GM23338 (cell line): ENCODE measurements at regions not wholly inside any gene's neighbourhood (a gene's known extent, or its start where the extent isn't known, plus 50 kb on each side); places are given as distances from the start of the nearest gene placed in this dataset.

Experiments used
- ATAC-seq: fragments of 200-7000 bp; cut with Tn5 transposase; 3 replicates; pipeline ENCODE4 v1.9.1; 2020
- DNase-seq: peaks from one replicate; pipeline ENCODE4 v3.0.0-alpha.2; 2015; ENCODE audit warnings: low spot score
- H2AFZ ChIP-seq: fragments of 200-600 bp; sonication (generic); 2 replicates; pipeline ENCODE4 v1.8.0; 2016; ENCODE audit warnings: antibody characterized with exemption, mild to moderate bottlenecking, moderate library complexity
- H3F3A ChIP-seq: fragments of 200-600 bp; sonication (generic); replicated peaks from 2 replicates; pipeline ENCODE4 v1.8.0; 2017; ENCODE audit warnings: antibody characterized with exemption, mixed run types, low read depth
- H3K27ac ChIP-seq: fragments of 200-600 bp; sonication (generic); 2 replicates; pipeline ENCODE4 v1.6.1; 2016; ENCODE audit warnings: low read depth
- H3K27me3 ChIP-seq: fragments of 200-600 bp; sonication (generic); 2 replicates; pipeline ENCODE4 v1.8.0; 2016; ENCODE audit warnings: mild to moderate bottlenecking, mixed run types, moderate library complexity; ENCODE audit not compliant: insufficient read depth
- H3K36me3 ChIP-seq: fragments of 200-600 bp; sonication (generic); 2 replicates; pipeline ENCODE4 v1.8.0; 2016; ENCODE audit warnings: mild to moderate bottlenecking; ENCODE audit not compliant: insufficient read depth
- H3K4me1 ChIP-seq: fragments of 200-600 bp; sonication (generic); 2 replicates; pipeline ENCODE4 v1.8.0; 2016; ENCODE audit warnings: mild to moderate bottlenecking, moderate library complexity; ENCODE audit not compliant: insufficient read depth
- H3K4me2 ChIP-seq: fragments of 200-600 bp; sonication (generic); 2 replicates; pipeline ENCODE4 v1.7.1; 2017; ENCODE audit warnings: mixed run types
- H3K4me3 ChIP-seq: fragments of 200-600 bp; sonication (generic); 2 replicates; pipeline ENCODE4 v1.6.1; 2016; ENCODE audit warnings: mixed run types
- H3K79me2 ChIP-seq: fragments of 200-600 bp; sonication (generic); replicated peaks from 2 replicates; pipeline ENCODE4 v1.8.0; 2017; ENCODE audit warnings: mild to moderate bottlenecking; ENCODE audit not compliant: insufficient read depth
- H3K9me2 ChIP-seq: fragments of 200-600 bp; sonication (generic); 2 replicates; pipeline ENCODE4 v1.8.0; 2017; ENCODE audit not compliant: insufficient read depth
- H4K20me1 ChIP-seq: fragments of 200-600 bp; sonication (generic); replicated peaks from 2 replicates; pipeline ENCODE4 v1.8.0; 2017; ENCODE audit warnings: mild to moderate bottlenecking; ENCODE audit not compliant: insufficient read depth
- H3K27ac Mint-ChIP-seq: 2 replicates; pipeline ENCODE4 v1.8.0; 2020; ENCODE audit warnings: inconsistent platforms, mild to moderate bottlenecking, moderate library complexity, mixed read lengths
- H3K27me3 Mint-ChIP-seq: 3 replicates; pipeline ENCODE4 v1.8.0; 2022; ENCODE audit warnings: low read depth, mild to moderate bottlenecking, moderate library complexity, mixed read lengths, inconsistent platforms; ENCODE audit not compliant: insufficient read depth, poor library complexity
- H3K36me3 Mint-ChIP-seq: 3 replicates; pipeline ENCODE4 v1.8.0; 2021; ENCODE audit warnings: low read depth, mild to moderate bottlenecking, inconsistent platforms, moderate library complexity, mixed read lengths
- H3K4me1 Mint-ChIP-seq: 3 replicates; pipeline ENCODE4 v1.8.0; 2020; ENCODE audit warnings: mild to moderate bottlenecking, inconsistent platforms, mixed read lengths
- H3K4me3 Mint-ChIP-seq: 3 replicates; pipeline ENCODE4 v1.8.0; 2021; ENCODE audit warnings: moderate library complexity, mild to moderate bottlenecking, inconsistent platforms, mixed read lengths
- H3K9me3 Mint-ChIP-seq: 3 replicates; pipeline ENCODE4 v1.8.0; 2020; ENCODE audit warnings: moderate library complexity, mild to moderate bottlenecking, inconsistent platforms, mixed read lengths
- CREB1 ChIP-seq: fragments of 250-450 bp; sonication (Bioruptor Pico); IDR thresholded peaks from 2 replicates; pipeline ENCODE4 v1.5.0; 2020; ENCODE audit warnings: low read depth, mild to moderate bottlenecking, moderate library complexity
- ETS1 ChIP-seq: IDR thresholded peaks from 2 replicates; pipeline ENCODE4 v1.6.1; 2016; ENCODE audit warnings: antibody characterized with exemption
- NANOG ChIP-seq: IDR thresholded peaks from 2 replicates; pipeline ENCODE4 v1.6.1; 2016; ENCODE audit warnings: antibody characterized with exemption, borderline replicate concordance
- ZNF114 ChIP-seq: fragments of 250-450 bp; sonication (Bioruptor Pico); IDR thresholded peaks from 2 replicates; pipeline ENCODE4 v1.5.0; 2020; ENCODE audit warnings: mild to moderate bottlenecking, moderate library complexity
- ZNF462 ChIP-seq: fragments of 250-450 bp; sonication (Bioruptor Pico); IDR thresholded peaks from 2 replicates; pipeline ENCODE4 v1.5.0; 2020; ENCODE audit warnings: mild to moderate bottlenecking, moderate library complexity

- TF ChIP-seq ZNF462 (CRISPR knock-in tag) (no peak), ZNF114 (CRISPR knock-in tag) (no peak)
Measured at GRCh38 chr4:129994715-129995114, 898.8 kb downstream of the C4orf33 start (continued).

- no peaks in the 10 kb centered on the region for H3K27me3 Mint-ChIP-seq
- Histone ChIP-seq H2AFZ (no peak overlapping the region), H3K4me2 (no peak overlapping the region), H3K36me3 (no peaks in the 10 kb centered on the region), H3K4me3 (no peak overlapping the region), H3F3A (no peaks in the 10 kb centered on the region), H3K27me3 (no peaks in the 10 kb centered on the region), H4K20me1 (no peaks in the 10 kb centered on the region), H3K9me2 (no peaks in the 10 kb centered on the region), H3K4me1 (no peaks in the 10 kb centered on the region), H3K27ac (no peak overlapping the region), H3K79me2 (no peaks in the 10 kb centered on the region)
- DNase-seq (no peak), ATAC-seq (no peak)
- peaks cover 2% of the 10 kb centered on the region; the same call in 2 of the 3 replicates for H3K9me3 Mint-ChIP-seq
- H3K4me1 Mint-ChIP-seq = no peaks in the 10 kb centered on the region; the same call in 2 of the 3 replicates
- H3K4me3 Mint-ChIP-seq = no peak overlapping the region
- H3K36me3 Mint-ChIP-seq = peaks cover 12% of the 10 kb centered on the region; the same call in 2 of the 3 replicates
- TF ChIP-seq ZNF462 (CRISPR knock-in tag) (no peak), NANOG (no peak), ETS1 (no peak), CREB1 (CRISPR knock-in tag) (no peak)
- H3K27ac Mint-ChIP-seq = no peak overlapping the region
Measured at GRCh38 chr4:129998436-129999150, 902.6 kb downstream of the C4orf33 start.
